HEK293T (cell line): ENCODE measurements at regions not wholly inside any gene's neighbourhood (a gene's known extent, or its start where the extent isn't known, plus 50 kb on each side); places are given as distances from the start of the nearest gene placed in this dataset.

Source experiments
- ARNT ChIP-seq: fragments of 450-650 bp; IDR thresholded peaks from 2 replicates; pipeline ENCODE4 v1.6.1; 2017; ENCODE audit warnings: mild to moderate bottlenecking
- BHLHE40 ChIP-seq: fragments of 450-650 bp; IDR thresholded peaks from 2 replicates; pipeline ENCODE4 v1.6.1; 2016; ENCODE audit warnings: mild to moderate bottlenecking, moderate library complexity, borderline replicate concordance
- ELF4 ChIP-seq: fragments of 450-650 bp; IDR thresholded peaks from 2 replicates; pipeline ENCODE4 v1.6.1; 2017; ENCODE audit warnings: antibody characterized with exemption
- FOXA1 ChIP-seq: fragments of 450-650 bp; IDR thresholded peaks from 2 replicates; pipeline ENCODE4 v1.6.1; 2016; ENCODE audit warnings: mild to moderate bottlenecking
- FOXM1 ChIP-seq: fragments of 450-650 bp; IDR thresholded peaks from 2 replicates; pipeline ENCODE4 v1.6.1; 2017; ENCODE audit warnings: mild to moderate bottlenecking, borderline replicate concordance
- NFRKB ChIP-seq: fragments of 450-650 bp; IDR thresholded peaks from 2 replicates; pipeline ENCODE4 v1.6.1; 2016; ENCODE audit warnings: mild to moderate bottlenecking, moderate library complexity
- SP1 ChIP-seq: fragments of 450-650 bp; IDR thresholded peaks from 2 replicates; pipeline ENCODE4 v1.6.1; 2017
- SUZ12 ChIP-seq: fragments of 450-650 bp; IDR thresholded peaks from 2 replicates; pipeline ENCODE4 v1.6.1; 2016; ENCODE audit warnings: mild to moderate bottlenecking
- TARDBP ChIP-seq: fragments of 450-650 bp; IDR thresholded peaks from 2 replicates; pipeline ENCODE4 v1.6.1; 2016

- no peak for TF ChIP-seq ARNT
- no peak for TF ChIP-seq SP1
- TF ChIP-seq FOXM1, result no peak
- no peak for TF ChIP-seq SUZ12
- no peak for TF ChIP-seq FOXA1
- no peak for TF ChIP-seq BHLHE40
- no peak for TF ChIP-seq ELF4
- no peak for TF ChIP-seq NFRKB
- no peak for TF ChIP-seq TARDBP
Measured at GRCh38 chr5:34507933-34508332, 148.2 kb upstream of the RAI14 start.
